ENCODE measurements at regions not wholly inside any gene's neighbourhood (a gene's known extent, or its start where the extent isn't known, plus 50 kb on each side); places are given as distances from the start of the nearest gene placed in this dataset.

- TF ChIP-seq POLR2A (IDR thresholded peaks at IDR 0.05) (no peak), CTCF (IDR thresholded peaks at IDR 0.05) (no peak)
Measured at GRCh38 chr13:59510386-59510785, 653.3 kb downstream of the DIAPH3 start.
